Psoas muscle (tissue), 7 donors: ENCODE measurements at regions not wholly inside any gene's neighbourhood (a gene's known extent, or its start where the extent isn't known, plus 50 kb on each side); places are given as distances from the start of the nearest gene placed in this dataset.

Experiments used
- ATAC-seq, 4 donors: fragments of 200-7000 bp; cut with Tn5 transposase; one replicate each; pipeline ENCODE4 v1.9.1; 2020; ENCODE audit warnings: moderate library complexity in 3 of 4, mild to moderate bottlenecking in 2 of 4
- DNase-seq, 2 donors: peaks; one replicate each; pipeline ENCODE4 v3.0.0-alpha.2; 2020
- H3K27ac ChIP-seq: fragments of 200-600 bp; one replicate; pipeline ENCODE4 v1.8.0; 2022
- H3K27me3 ChIP-seq, 3 donors: fragments of 200-600 bp in 1 of 3; one replicate each; pipeline versions ENCODE4 v1.6.1 to v1.8.0; 2013 to 2022; ENCODE audit warnings: low read length in 2 of 3, mild to moderate bottlenecking in 2 of 3, moderate library complexity in 1 of 3; ENCODE audit not compliant: insufficient read depth in 3 of 3
- H3K36me3 ChIP-seq, 2 donors: fragments of 200-600 bp in 1 of 2; one replicate each; pipeline versions ENCODE4 v1.6.1 to v1.8.0; 2013 to 2022; ENCODE audit warnings: low read depth in 1 of 2, mild to moderate bottlenecking in 1 of 2, moderate library complexity in 1 of 2; ENCODE audit not compliant: insufficient read depth in 1 of 2
- H3K4me1 ChIP-seq: fragments of 200-600 bp; one replicate; pipeline ENCODE4 v1.8.0; 2022
- H3K4me3 ChIP-seq: fragments of 200-600 bp; one replicate; pipeline ENCODE4 v1.8.0; 2022; ENCODE audit warnings: mild to moderate bottlenecking
- H3K9me3 ChIP-seq: fragments of 200-600 bp; one replicate; pipeline ENCODE4 v1.8.0; 2022
- CTCF ChIP-seq: fragments of 200-600 bp; IDR thresholded peaks from one replicate; pipeline ENCODE4 v1.8.0; 2022; ENCODE audit warnings: antibody characterized with exemption
- WGBS, 3 donors: extraction: QIAGEN DNeasy Blood & Tissue Kit; methylation state at CpG; one replicate each; pipeline versions ENCODE4 v1.1.6 to v1.1.7; 2013; 5-methylcytosine and 5-hydroxymethylcytosine counted together
- intact Hi-C, 2 donors: fragments of 100-400 bp; cut with DNase I; formaldehyde crosslinking; loops; one replicate each; pipeline versions ENCODE4 v1.11.0 to v1.14.2; 2022
- donor health status: healthy with polysubstance abuse.
- donor health status: DM: no; HTN: no; CAD: no; lungs with moderate emphysema.
- donor health status: Bipolar disorder and iron deficiency.
- donor health status: healthy.
- donor health status: DM: yes; HTN: yes; CAD: no.
- donor health status: DM: no; HTN: no; CAD: no.
- donor health status: DM: yes; HTN: yes; CAD: no.

- no peaks in the 10 kb centered on the region for H3K36me3 ChIP-seq
- DNase-seq, result no peak
- H3K9me3 ChIP-seq, result no peaks in the 10 kb centered on the region
- H3K27me3 ChIP-seq, result no peaks in the 10 kb centered on the region
- no peak overlapping the region for H3K4me3 ChIP-seq
- no peak for ATAC-seq
- no peak overlapping the region for H3K27ac ChIP-seq
- 55 to 65% (median 65%) methylated on average over 4 of the region's 4 CpGs for WGBS, 3 donors
- no peaks in the 10 kb centered on the region for H3K4me1 ChIP-seq
- intact Hi-C loops, result no loop called here
- TF ChIP-seq CTCF, result no peak
These were observed 447.3 kb downstream of the PLA2G4A start for GRCh38 chr1:187275985-187276575.

GRCh38 chr1:187276677-187277076 lies 447.9 kb downstream of the PLA2G4A start:
- Histone ChIP-seq H3K9me3 (no peaks in the 10 kb centered on the region), H3K27ac (no peak overlapping the region), H3K27me3 (no peaks in the 10 kb centered on the region), H3K4me3 (no peak overlapping the region), H3K36me3 (no peaks in the 10 kb centered on the region), H3K4me1 (no peaks in the 10 kb centered on the region)
- TF ChIP-seq CTCF, result no peak
- ATAC-seq (no peak), DNase-seq (no peak)
- intact Hi-C loops, result no loop called here

GRCh38 chr1:187280031-187280430 lies 451.3 kb downstream of the PLA2G4A start:
- TF ChIP-seq CTCF, result no peak
- Histone ChIP-seq H3K27ac (no peak overlapping the region), H3K36me3 (no peaks in the 10 kb centered on the region), H3K9me3 (no peaks in the 10 kb centered on the region), H3K4me3 (no peak overlapping the region), H3K4me1 (no peaks in the 10 kb centered on the region), H3K27me3 (no peaks in the 10 kb centered on the region)
- intact Hi-C loops, result no loop called here
- ATAC-seq, result no peak
- DNase-seq, result no peak

- DNase-seq (no peak), ATAC-seq (no peak)
- H3K27me3 ChIP-seq, result no peaks in the 10 kb centered on the region
- TF ChIP-seq CTCF, result no peak
- intact Hi-C loops, result no loop called here
- H3K27ac ChIP-seq, result no peak overlapping the region
- no peaks in the 10 kb centered on the region for H3K9me3 ChIP-seq
- H3K36me3 ChIP-seq, result no peaks in the 10 kb centered on the region
- no peak overlapping the region for H3K4me3 ChIP-seq
- no peaks in the 10 kb centered on the region for H3K4me1 ChIP-seq
- 21 to 44% (median 39%) methylated on average over 2 of the region's 2 CpGs for WGBS, 3 donors
These were observed 452.3 kb downstream of the PLA2G4A start for GRCh38 chr1:187281085-187281484.

GRCh38 chr1:187283984-187284383 lies 455.2 kb downstream of the PLA2G4A start:
- intact Hi-C loops, result no loop called here
- H3K4me3 ChIP-seq, result no peak overlapping the region
- WGBS, 3 donors, result 86 to 87% (median 86%) methylated on average over 1 of the region's 1 CpG
- DNase-seq, result no peak
- no peaks in the 10 kb centered on the region for H3K27me3 ChIP-seq
- no peaks in the 10 kb centered on the region for H3K4me1 ChIP-seq
- H3K36me3 ChIP-seq, result no peaks in the 10 kb centered on the region
- no peak overlapping the region for H3K27ac ChIP-seq
- TF ChIP-seq CTCF, result no peak
- peaks cover 3% of the 10 kb centered on the region for H3K9me3 ChIP-seq
- ATAC-seq, result no peak
